ENCODE measurements at regions not wholly inside any gene's neighbourhood (a gene's known extent, or its start where the extent isn't known, plus 50 kb on each side); places are given as distances from the start of the nearest gene placed in this dataset.

DNA sequence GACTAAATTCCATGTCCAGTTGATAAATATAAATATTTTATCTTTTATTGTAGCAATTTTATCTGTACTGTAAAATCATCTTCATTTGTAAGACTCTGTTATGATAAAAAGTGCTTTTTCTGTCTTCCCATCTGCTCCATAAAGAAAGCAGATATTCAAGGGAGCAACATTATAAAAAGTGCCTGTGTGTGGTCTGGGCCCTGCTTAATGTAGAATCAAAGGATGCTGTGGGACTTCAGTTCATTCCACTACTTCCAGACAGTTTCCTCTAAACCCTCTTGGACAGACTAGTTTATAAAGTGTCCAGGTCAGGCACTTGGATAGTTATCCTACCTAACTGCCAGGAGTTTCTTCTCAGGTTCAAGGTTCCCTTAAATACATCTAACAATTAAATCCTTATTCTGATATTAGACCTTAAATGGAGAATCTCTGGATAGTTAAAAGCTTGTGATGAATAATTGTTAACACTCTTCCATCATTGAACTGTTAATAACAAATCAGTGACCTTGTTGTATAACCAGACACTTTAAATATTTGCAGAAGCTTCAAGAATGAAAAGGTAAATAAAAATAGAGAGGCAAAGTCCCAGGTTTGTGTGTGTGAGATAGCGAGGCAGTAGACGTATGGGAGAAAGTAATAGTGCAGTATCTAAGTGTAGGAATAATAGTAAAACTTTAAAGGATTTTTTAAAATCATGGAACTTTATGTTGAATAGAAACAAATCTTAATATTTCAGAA, 237.5 kb upstream of the CTSO start:
- no peak overlapping the region for H3K4me3 ChIP-seq (ENCODE audit: control insufficient read depth, low read depth, low read length)
- TF ChIP-seq, protein P1, sequence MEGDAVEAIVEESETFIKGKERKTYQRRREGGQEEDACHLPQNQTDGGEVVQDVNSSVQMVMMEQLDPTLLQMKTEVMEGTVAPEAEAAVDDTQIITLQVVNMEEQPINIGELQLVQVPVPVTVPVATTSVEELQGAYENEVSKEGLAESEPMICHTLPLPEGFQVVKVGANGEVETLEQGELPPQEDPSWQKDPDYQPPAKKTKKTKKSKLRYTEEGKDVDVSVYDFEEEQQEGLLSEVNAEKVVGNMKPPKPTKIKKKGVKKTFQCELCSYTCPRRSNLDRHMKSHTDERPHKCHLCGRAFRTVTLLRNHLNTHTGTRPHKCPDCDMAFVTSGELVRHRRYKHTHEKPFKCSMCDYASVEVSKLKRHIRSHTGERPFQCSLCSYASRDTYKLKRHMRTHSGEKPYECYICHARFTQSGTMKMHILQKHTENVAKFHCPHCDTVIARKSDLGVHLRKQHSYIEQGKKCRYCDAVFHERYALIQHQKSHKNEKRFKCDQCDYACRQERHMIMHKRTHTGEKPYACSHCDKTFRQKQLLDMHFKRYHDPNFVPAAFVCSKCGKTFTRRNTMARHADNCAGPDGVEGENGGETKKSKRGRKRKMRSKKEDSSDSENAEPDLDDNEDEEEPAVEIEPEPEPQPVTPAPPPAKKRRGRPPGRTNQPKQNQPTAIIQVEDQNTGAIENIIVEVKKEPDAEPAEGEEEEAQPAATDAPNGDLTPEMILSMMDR (conservative IDR thresholded peaks at IDR 0.05; ENCODE audit: control insufficient read depth, insufficient read depth, low read depth, low read length) = no peak
- DNase-seq (ENCODE audit: low read depth) = no peak

DNA sequence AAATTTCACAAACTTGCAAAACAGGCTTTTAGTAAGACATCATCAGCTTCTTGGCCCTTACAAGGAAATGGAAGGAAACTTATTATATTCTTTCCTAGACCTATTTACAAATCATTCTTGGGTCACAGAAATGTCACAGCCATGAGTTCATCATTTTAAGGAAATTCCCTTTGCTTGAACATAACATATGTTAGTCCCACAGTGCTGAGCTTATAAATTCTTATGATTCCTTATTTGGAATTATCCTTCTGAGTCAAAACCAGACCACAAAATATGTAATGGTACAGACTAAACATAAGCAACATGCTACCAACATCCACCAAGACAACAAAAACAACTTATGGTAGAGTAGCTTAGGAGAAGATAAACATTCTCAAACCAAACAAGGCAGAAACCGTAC, 236.9 kb upstream of the CTSO start:
- no peak overlapping the region for H3K4me3 ChIP-seq (ENCODE audit: control insufficient read depth, low read depth, low read length)
- TF ChIP-seq, protein P1 (conservative IDR thresholded peaks at IDR 0.05; ENCODE audit: control insufficient read depth, insufficient read depth, low read depth, low read length) = no peak
- peak; percentile 58 for DNase-seq (ENCODE audit: low read depth)

DNA sequence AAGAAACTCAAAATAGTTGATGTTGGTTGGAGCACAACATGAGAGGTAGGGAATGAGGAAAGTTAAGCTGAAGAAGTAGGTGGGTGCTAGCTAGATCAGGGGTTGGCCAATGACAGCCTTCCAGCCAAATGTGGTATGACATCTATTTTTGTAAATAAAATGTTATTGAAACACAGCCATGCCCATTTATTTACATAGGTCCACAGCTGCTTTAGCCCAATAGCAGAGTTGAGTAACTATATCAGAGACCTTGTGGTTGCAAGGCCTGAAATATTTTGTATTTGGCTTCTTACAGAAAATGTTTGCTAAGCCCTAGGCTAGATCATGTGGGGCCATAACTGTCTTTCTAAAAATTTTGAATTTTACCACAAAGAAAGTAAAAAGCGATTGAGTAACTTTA, 234.9 kb upstream of the CTSO start:
- DNase-seq (ENCODE audit: low read depth) = no peak

DNA sequence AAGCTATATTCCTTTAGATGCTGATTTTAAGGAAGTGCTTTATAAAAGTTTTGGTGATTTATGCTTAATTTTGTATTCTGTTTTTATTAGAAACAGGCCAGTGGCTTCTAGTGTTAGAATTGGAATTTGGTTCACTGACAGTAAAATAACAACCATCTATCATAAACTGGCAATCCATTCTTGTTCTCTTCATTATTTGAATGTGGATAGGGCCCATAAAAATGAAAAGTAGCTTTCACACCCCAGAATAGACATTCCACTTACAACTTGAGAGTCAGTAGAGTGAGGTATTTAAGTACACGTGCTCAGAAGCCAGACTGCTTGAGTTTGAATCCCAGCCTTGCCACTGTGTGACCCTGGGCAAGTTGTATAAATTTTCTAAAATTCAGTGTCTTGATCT, 232.4 kb upstream of the CTSO start:
- TF ChIP-seq, protein P1 (conservative IDR thresholded peaks at IDR 0.05; ENCODE audit: control insufficient read depth, insufficient read depth, low read depth, low read length) = no peak
- no peak overlapping the region for H3K4me3 ChIP-seq (ENCODE audit: control insufficient read depth, low read depth, low read length)
- no peak for DNase-seq (ENCODE audit: low read depth)

More for the DNA sequence above, 234.9 kb upstream of the CTSO start:
- TF ChIP-seq, protein P1 (conservative IDR thresholded peaks at IDR 0.05; ENCODE audit: control insufficient read depth, insufficient read depth, low read depth, low read length) = no peak
- H3K4me3 ChIP-seq (ENCODE audit: control insufficient read depth, low read depth, low read length) = no peak overlapping the region

DNA sequence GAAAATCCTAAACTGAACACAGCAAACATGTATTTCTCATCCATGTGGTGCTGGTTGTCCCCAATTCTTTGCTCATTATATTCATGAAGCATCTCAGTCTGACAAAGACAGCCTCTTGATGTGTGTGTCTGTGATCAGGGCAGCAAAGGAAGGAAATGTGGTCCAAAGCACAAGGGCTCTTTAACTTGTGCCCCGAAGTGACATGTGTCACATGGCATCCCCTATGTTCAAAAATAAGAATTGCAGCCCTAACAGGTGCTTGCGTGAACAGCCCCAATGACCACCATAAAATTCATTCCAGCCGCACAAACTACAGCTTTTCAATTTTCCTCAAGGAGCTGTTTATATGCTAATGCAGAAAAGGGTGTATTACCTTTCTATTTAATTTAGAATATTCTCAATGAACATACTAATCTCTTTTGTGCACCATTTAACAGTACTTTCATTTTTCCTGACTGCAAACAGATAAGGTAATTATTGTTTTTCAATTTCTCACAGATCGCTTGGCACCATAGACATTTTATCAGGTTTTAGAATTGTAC, 231.9 kb upstream of the CTSO start:
- no peak overlapping the region for H3K4me3 ChIP-seq (ENCODE audit: control insufficient read depth, low read depth, low read length)
- TF ChIP-seq, protein P1 (conservative IDR thresholded peaks at IDR 0.05; ENCODE audit: control insufficient read depth, insufficient read depth, low read depth, low read length) = no peak
- DNase-seq (ENCODE audit: low read depth) = no peak

DNA sequence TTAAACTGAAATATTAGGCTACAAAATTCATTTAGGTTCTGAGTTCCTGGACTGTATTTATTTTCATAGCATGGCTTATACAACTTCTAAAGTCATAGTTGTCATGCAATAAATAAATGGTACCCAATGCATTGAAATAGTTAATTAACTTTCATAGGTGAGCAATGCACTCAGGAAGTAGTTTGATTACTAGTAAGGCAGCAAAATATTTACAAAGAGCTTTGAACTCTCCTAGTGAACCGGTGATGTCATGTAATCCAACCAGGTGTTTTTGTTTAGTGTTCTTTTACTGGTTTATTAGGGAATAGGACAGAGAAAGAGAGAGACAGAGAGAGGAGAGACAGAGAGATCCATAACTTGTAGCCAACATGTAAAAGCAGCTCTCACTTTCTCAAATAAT, 228.6 kb upstream of the CTSO start:
- DNase-seq (ENCODE audit: low read depth) = no peak
- TF ChIP-seq, protein P1 (conservative IDR thresholded peaks at IDR 0.05; ENCODE audit: control insufficient read depth, insufficient read depth, low read depth, low read length) = no peak

More for the DNA sequence above, 228.6 kb upstream of the CTSO start:
- no peak overlapping the region for H3K4me3 ChIP-seq (ENCODE audit: control insufficient read depth, low read depth, low read length)

All from fibroblast of mammary gland (primary cell).